ENCODE measurements at regions not wholly inside any gene's neighbourhood (a gene's known extent, or its start where the extent isn't known, plus 50 kb on each side); places are given as distances from the start of the nearest gene placed in this dataset.

DNA sequence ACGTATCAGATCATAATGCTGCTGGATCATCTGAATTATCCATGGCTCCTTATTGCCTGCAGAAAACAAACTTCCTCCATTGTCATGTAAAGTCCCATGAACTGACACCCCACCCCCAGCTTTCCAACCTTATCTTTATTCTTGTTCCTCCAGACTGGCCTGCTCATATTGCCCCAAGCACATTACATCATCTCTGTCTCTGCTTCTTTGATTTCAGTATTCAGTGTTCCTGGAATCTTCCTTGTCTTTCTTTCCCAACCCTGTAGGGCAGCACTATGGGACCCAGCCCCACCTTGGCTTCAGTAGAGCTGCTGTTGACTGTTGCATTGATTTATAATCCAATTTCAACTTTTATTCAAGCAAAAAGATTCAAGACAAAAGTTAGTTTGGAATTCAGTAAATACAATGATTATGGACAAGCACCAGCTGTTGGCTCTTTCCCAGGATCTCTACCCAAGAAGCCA lies 187.5 kb upstream of the ECI2 start (continued):
- TF ChIP-seq ZNF239 (CRISPR knock-in tag; IDR thresholded peaks at IDR 0.05) (no peak), MAFG (tag; conservative IDR thresholded peaks at IDR 0.05) (no peak), CC2D1A (IDR thresholded peaks at IDR 0.05) (no peak)

DNA sequence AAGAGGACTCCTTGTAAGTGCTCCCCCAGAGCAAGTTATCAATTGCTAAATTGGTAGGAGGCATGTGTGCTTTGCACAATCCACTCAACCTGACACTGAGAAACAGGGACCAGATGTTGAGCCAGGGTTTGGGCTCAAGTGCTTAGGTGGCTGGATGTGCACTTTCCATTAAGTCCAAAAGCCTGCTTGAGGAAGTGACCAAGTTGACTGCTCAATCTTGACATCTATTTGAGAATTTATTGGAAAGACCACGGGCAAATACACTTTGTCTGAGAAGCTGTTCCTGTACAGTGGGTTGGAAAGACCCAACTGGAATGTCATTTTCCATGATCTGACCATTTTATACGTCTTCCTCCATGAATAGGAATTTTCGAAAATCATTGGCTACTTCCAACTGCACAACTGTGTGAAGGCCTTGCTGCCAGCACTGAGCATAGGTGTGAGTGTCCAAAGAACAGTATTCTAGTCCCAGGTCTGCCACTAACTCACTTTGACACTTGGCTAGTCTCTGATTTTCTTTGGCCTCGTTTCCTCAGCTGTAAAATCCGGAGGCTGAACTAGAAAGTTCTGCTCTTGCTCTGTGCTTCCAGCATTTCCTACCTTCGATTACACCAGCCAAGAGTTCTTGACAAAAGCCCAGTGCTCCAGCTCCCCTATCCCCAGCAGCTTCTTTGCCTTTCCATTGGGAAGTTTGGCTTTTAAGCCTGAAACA lies 186.9 kb upstream of the ECI2 start:
- DNase-seq (ENCODE audit: extremely low read depth in 1 of 4, low spot score in 3 of 4): no peak
- Histone ChIP-seq H3K4me1 (replicated peaks in 1 of 2; ENCODE audit: control insufficient read depth in 2 of 2, insufficient read depth in 2 of 2, low read length in 2 of 2) (peaks cover 0 to 37% of the 10 kb centered on the region in 2 experiments; a peak in 3 of 5 replicates), H3K4me2 (ENCODE audit: insufficient read depth, low read length) (peak overlapping the region; percentile 32; the same call in 1 of the 2 replicates), H3K79me2 (ENCODE audit: control insufficient read depth, insufficient read depth, low read length) (no peaks in the 10 kb centered on the region), H3K27me3 (ENCODE audit: control insufficient read depth in 2 of 2, insufficient read depth in 2 of 2, low read length in 2 of 2) (no peaks in the 10 kb centered on the region; a peak in 1 of 5 replicates), H3K9me3 (replicated peaks; ENCODE audit: control insufficient read depth, insufficient read depth, low read depth, low read length) (no peaks in the 10 kb centered on the region), H3K9me1 (ENCODE audit: control insufficient read depth, insufficient read depth, low read length) (no peaks in the 10 kb centered on the region), H3K27ac (ENCODE audit: extremely low read depth, low read depth, low read length) (no peak overlapping the region), H3K36me3 (ENCODE audit: control insufficient read depth, insufficient read depth, low read length) (no peaks in the 10 kb centered on the region), H4K20me1 (replicated peaks; ENCODE audit: control insufficient read depth, insufficient read depth, low read length) (no peaks in the 10 kb centered on the region), H3K9ac (ENCODE audit: insufficient read depth in 1 of 2, low read depth in 2 of 2, low read length in 2 of 2) (no peak overlapping the region), H3K4me3 (no peak overlapping the region), H2AFZ (ENCODE audit: low read depth, low read length) (peak overlapping the region; percentile 18; the same call in 1 of the 2 replicates)
- CTCF ChIA-PET (ENCODE audit: low intra/inter-chr PET ratio): no interaction called here
- no peak for FAIRE-seq
- TF ChIP-seq ZNF584 (CRISPR knock-in tag; IDR thresholded peaks at IDR 0.05; ENCODE audit: low read depth) (peak; percentile 62; the same call in 1 of the 2 replicates), CXXC5 (CRISPR knock-in tag; IDR thresholded peaks at IDR 0.05) (peak; percentile 29; the same call in 1 of the 2 replicates), ZNF263 (CRISPR knock-in tag; IDR thresholded peaks at IDR 0.05; ENCODE audit: borderline replicate concordance) (peak; percentile 8; the same call in 1 of the 2 replicates), NR4A1 (CRISPR knock-in tag; IDR thresholded peaks at IDR 0.05) (no peak), NR4A1 (tag; IDR thresholded peaks at IDR 0.05) (0 out of 2 replicates have a peak, but pooled peaks have one; percentile 48), HDAC8 (tag; IDR thresholded peaks at IDR 0.05) (no peak), ZFX (CRISPR knock-in tag; IDR thresholded peaks at IDR 0.05) (peak; percentile 6; the same call in 1 of the 2 replicates), ARHGAP35 (IDR thresholded peaks at IDR 0.05; ENCODE audit: partially characterized antibody) (no peak), ZNF224 (CRISPR knock-in tag; IDR thresholded peaks at IDR 0.05) (no peak)
- TF ChIP-seq, protein P1, sequence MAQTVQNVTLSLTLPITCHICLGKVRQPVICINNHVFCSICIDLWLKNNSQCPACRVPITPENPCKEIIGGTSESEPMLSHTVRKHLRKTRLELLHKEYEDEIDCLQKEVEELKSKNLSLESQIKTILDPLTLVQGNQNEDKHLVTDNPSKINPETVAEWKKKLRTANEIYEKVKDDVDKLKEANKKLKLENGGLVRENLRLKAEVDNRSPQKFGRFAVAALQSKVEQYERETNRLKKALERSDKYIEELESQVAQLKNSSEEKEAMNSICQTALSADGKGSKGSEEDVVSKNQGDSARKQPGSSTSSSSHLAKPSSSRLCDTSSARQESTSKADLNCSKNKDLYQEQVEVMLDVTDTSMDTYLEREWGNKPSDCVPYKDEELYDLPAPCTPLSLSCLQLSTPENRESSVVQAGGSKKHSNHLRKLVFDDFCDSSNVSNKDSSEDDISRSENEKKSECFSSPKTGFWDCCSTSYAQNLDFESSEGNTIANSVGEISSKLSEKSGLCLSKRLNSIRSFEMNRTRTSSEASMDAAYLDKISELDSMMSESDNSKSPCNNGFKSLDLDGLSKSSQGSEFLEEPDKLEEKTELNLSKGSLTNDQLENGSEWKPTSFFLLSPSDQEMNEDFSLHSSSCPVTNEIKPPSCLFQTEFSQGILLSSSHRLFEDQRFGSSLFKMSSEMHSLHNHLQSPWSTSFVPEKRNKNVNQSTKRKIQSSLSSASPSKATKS (CRISPR knock-in tag; IDR thresholded peaks at IDR 0.05): 0 out of 2 replicates have a peak, but pooled peaks have one; percentile 10
- intact Hi-C loops (cut with micrococcal nuclease) (no loop called here), in situ Hi-C loops (cut with MboI) (no loop called here)
- BruUV-seq (replicated peaks): no TSS peak
- POLR2A ChIA-PET: interaction anchor here (0.5 to 0.8 kb wide), 2 partner anchors 30 to 117 kb away, joined by 3 read pairs; no protein-coding TSS in a partner anchor
- WGBS (ENCODE audit: insufficient coverage, low coverage, missing lambda C conversion rate): 9% methylated on average over 6 of the region's 6 CpGs
- no peak; the same call in 2 of the 3 replicates for ATAC-seq

Data from K562 (cell line).